GM23248 (cell line): ENCODE measurements at regions not wholly inside any gene's neighbourhood (a gene's known extent, or its start where the extent isn't known, plus 50 kb on each side); places are given as distances from the start of the nearest gene placed in this dataset.

Experiments
- EZH2 ChIP-seq: fragments of 200-600 bp; sonication (generic); IDR thresholded peaks from 2 replicates; pipeline ENCODE4 v1.6.1; 2018; ENCODE audit warnings: antibody characterized with exemption, mild to moderate bottlenecking; ENCODE audit not compliant: insufficient read depth, poor library complexity, severe bottlenecking
- EZH2phosphoT487 ChIP-seq: fragments of 200-600 bp; sonication (generic); IDR thresholded peaks from 2 replicates; pipeline ENCODE4 v1.6.1; 2018; ENCODE audit warnings: antibody characterized with exemption, moderate library complexity, mild to moderate bottlenecking, low read depth; ENCODE audit not compliant: insufficient read depth

DNA sequence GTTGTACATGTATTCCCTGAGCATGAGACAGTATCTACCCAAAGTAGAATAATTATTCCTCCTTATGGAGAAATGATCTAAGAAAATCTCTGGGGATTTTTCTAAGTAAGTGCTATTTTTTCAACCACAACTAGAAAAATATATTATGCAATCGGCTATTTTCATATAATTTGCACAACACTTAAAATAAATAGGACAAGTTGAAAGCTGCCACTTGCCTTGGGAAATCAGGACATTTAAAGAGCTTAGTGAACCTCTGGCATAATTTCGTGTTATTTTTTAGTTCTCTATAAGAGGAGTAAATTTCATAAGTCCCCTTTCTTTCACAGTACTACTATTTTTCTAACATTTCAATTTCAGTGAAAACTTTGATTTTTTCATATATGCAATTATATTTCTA lies 672.1 kb downstream of the OTOL1 start:
- TF ChIP-seq EZH2phosphoT487 (no peak), EZH2 (no peak)
